NB4 (cell line): ENCODE measurements at regions not wholly inside any gene's neighbourhood (a gene's known extent, or its start where the extent isn't known, plus 50 kb on each side); places are given as distances from the start of the nearest gene placed in this dataset.

Experiments
- CTCF ChIP-seq: IDR thresholded peaks from one replicate; pipeline ENCODE4 v1.5.1; 2012; ENCODE audit warnings: low read depth, low read length
- MAX ChIP-seq: IDR thresholded peaks from 2 replicates; pipeline ENCODE4 v1.6.1; 2011; ENCODE audit warnings: low read depth, low read length
- MYC ChIP-seq: IDR thresholded peaks from 2 replicates; pipeline ENCODE4 v1.6.1; 2011; ENCODE audit warnings: low read depth, low read length
- POLR2A ChIP-seq: IDR thresholded peaks from 2 replicates; pipeline ENCODE4 v1.6.1; 2011; ENCODE audit warnings: mild to moderate bottlenecking; ENCODE audit not compliant: insufficient read length; ENCODE audit errors: extremely low read depth

DNA sequence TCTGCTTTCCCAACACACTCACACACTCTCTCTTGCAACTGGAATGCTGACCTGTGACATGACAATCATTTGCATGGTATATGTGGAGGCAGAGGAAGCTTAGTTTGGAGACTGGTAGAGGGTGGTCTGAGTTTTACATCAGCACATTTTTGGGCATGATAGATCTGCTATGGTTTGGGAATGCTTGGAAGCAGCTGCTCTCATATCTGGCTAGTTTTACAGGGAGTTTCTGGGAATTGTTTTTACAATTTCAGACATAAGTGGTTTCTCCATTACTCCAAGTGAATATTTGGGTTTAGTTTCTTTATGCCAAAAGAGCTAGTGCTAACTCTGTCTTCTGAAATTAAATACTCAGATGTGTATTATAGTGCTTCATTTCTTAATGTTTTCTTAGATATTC, 977.6 kb downstream of the SUCLG1 start:
- TF ChIP-seq POLR2A (no peak), CTCF (no peak), MAX (no peak), MYC (no peak)
